ENCODE measurements at regions not wholly inside any gene's neighbourhood (a gene's known extent, or its start where the extent isn't known, plus 50 kb on each side); places are given as distances from the start of the nearest gene placed in this dataset.
A peak's percentile ranks its signal among the peaks of the same experiment; 100 is the strongest.
"Not testable (repeated sequence)": the region's sequence is repeated elsewhere in the genome, so short reads cannot be mapped to it uniquely, and the experiment has no call there.

DNA sequence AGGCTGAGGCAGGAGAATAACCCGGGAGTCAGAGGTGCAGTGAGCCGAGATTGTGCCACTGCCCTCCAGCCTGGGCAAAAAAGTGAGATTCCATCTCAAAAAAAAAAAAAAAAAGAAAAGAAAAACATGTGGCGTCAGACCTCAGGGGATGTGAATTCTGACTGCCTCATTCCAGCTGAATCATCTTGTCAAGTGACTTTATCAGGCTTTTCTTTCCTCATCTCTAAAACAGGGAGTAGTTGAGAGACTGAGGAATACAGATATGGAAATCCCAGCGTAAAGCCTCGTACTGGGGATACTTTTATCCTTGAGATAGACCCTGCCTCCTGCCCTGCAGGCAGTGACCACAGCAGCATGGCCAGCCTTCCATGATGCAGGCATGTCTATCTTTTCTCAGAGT, 76.4 kb downstream of the PPIAL4A start:
- not testable (repeated sequence) for H3K36me3 ChIP-seq (ENCODE audit: insufficient read depth); DNase-seq (ENCODE audit: extremely low spot score); H3K4me1 ChIP-seq (ENCODE audit: insufficient read depth); H3K27ac ChIP-seq (ENCODE audit: low read depth); H3K4me3 ChIP-seq (ENCODE audit: low read depth, low read length)
- WGBS = 95% methylated on average over 2 of the region's 5 CpGs

DNA sequence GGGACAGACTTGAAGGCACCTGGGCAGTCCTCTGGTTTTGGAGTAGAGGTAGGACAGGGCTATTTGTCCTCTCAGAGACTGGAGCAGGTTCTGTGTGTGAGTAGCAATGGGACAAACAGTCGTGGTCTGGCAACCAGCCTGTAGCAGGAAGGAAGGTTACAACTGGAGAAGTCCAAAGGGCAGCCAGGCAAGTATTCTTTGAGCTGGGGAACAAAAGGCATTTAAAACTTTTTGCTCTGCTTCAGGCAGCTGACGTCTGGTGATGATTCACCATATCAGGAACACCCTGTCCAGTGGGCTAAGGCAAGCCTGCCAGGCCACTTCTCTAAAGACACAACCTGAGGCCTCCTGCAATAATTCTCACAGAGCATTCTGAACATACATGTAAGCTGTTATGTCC, 83.3 kb downstream of the PPIAL4A start:
- not testable (repeated sequence) for H3K4me1 ChIP-seq (ENCODE audit: insufficient read depth); DNase-seq (ENCODE audit: extremely low spot score)
- WGBS = 42% methylated on average over 1 of the region's 2 CpGs

DNA sequence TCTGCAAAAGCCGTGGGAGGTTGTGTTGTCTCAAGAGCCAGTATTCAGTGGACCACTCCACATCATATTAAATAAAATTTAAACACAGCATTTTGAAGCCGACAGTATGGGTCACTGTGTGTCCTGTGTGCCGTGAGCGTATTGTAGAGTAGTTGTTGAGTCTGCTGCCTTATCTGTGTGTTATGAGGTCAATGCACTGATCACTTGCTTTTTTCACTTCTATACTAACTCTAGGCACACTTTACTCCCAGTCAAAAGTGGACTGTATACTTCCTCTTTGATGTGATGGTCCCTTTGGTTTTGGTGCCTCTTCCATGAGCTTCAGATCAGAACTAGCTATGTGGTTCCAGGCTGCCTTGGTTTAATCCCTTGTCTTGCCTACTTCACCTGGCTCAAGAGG, 84.3 kb downstream of the PPIAL4A start:
- not testable (repeated sequence) for H3K27ac ChIP-seq (ENCODE audit: low read depth); H3K36me3 ChIP-seq (ENCODE audit: insufficient read depth); H3K4me3 ChIP-seq (ENCODE audit: low read depth, low read length); DNase-seq (ENCODE audit: extremely low spot score); H3K4me1 ChIP-seq (ENCODE audit: insufficient read depth)
- WGBS = 94% methylated on average over 4 of the region's 4 CpGs

More for the DNA sequence above, 83.3 kb downstream of the PPIAL4A start:
- not testable (repeated sequence) for H3K4me3 ChIP-seq (ENCODE audit: low read depth, low read length); H3K36me3 ChIP-seq (ENCODE audit: insufficient read depth); H3K27ac ChIP-seq (ENCODE audit: low read depth)

DNA sequence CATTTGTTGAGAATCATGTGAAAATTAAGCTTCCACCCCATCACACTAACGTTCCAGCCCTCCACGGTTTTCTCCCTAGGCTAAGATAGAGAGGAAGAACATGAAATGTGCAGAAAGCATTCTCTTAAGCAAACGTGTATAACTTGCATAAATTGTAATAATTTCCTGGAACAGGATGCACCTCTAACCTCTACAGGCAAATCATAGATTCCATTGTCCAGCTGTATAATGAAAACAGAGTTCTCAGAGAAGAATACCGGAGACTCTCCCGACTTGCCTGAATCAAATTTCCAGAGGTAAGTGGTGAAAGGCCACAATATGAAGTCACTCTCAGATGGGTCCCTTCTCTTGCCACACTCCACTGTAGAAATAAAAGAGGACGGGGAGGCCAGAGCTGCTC, 87.7 kb downstream of the PPIAL4A start:
- not testable (repeated sequence) for H3K27ac ChIP-seq (ENCODE audit: low read depth); DNase-seq (ENCODE audit: extremely low spot score); H3K4me3 ChIP-seq (ENCODE audit: low read depth, low read length); H3K36me3 ChIP-seq (ENCODE audit: insufficient read depth); H3K4me1 ChIP-seq (ENCODE audit: insufficient read depth)
- 50% methylated on average over 4 of the region's 6 CpGs for WGBS

DNA sequence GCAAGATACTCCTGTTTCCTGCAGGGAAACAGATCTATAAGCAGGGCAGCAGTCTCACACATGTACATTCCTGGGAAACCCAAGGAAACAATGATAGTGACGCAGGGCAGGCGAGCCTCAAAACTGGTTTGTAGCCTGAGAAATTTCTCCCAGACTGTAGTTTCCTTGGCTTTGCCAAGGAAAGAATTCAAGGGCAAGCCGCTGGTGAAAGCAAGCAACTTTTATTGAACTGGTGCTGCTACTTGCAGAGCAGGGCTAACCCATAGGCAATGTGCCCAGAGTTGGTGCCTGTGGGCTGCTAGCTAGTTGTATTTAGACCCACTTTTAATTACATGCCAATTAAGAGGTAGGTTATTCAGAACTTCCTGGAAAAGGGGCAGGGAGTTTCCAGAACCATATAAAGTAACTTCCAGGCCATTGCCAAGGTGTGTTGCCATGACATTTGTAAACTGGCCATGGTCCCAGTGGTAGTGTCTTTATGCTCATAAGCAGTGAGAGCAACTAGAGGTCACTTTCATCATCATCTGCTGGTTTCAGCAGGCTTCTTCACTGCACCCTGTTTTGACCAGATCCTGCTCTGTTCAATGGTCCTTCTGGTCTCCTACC, 92.0 kb downstream of the PPIAL4A start:
- not testable (repeated sequence) for DNase-seq (ENCODE audit: extremely low spot score); H3K36me3 ChIP-seq (ENCODE audit: insufficient read depth); H3K4me3 ChIP-seq (ENCODE audit: low read depth, low read length); H3K4me1 ChIP-seq (ENCODE audit: insufficient read depth); H3K27ac ChIP-seq (ENCODE audit: low read depth)
- WGBS = 66% methylated on average over 3 of the region's 3 CpGs

DNA sequence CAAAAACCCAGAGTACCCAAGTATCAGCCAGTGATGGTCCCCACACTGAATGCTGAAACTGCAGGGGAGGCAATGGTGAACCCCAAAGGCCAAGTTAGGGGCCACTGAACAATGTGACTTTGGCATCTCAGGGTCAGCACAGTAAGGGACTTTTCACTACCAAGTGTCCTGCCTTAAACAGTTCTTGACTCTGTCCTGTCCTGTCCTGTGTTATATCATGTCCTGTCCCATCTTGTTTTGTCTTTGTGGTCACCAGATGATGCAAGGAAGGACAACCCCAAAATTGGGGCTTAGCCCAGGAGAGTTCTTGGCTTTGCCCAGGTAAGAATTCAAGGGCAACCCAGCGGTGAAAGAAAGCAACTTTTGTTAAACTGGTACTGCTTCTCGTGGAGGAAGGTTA, 105.0 kb downstream of the PPIAL4A start:
- H3K4me3 ChIP-seq (ENCODE audit: low read depth, low read length); DNase-seq (ENCODE audit: extremely low spot score); H3K27ac ChIP-seq (ENCODE audit: low read depth); H3K4me1 ChIP-seq (ENCODE audit: insufficient read depth); H3K36me3 ChIP-seq (ENCODE audit: insufficient read depth): not testable (repeated sequence)
- 100% methylated on average over 1 of the region's 2 CpGs for WGBS

DNA sequence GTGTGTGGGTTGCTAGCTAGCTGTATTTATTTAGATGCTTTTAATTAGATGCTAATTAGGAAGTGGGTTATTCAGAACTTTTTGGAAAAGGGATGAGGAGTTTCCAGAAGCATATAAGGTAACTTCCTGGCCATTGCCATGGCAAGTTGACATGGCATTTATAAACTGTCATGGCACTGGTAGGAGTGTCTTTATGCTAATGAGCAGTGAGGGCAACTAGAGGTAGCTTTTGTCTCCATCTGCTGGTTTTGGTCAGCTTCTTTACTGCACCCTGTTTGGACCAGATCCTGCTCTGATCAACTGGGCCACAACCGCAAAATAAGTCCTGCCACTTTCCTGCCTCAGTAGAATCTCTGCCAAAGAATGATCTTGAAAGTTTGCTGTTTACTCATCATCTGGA, 105.5 kb downstream of the PPIAL4A start:
- H3K27ac ChIP-seq (ENCODE audit: low read depth); H3K4me1 ChIP-seq (ENCODE audit: insufficient read depth); H3K4me3 ChIP-seq (ENCODE audit: low read depth, low read length); DNase-seq (ENCODE audit: extremely low spot score); H3K36me3 ChIP-seq (ENCODE audit: insufficient read depth): not testable (repeated sequence)
- WGBS = no CpG with 5 or more reads among the region's 1 CpG

DNA sequence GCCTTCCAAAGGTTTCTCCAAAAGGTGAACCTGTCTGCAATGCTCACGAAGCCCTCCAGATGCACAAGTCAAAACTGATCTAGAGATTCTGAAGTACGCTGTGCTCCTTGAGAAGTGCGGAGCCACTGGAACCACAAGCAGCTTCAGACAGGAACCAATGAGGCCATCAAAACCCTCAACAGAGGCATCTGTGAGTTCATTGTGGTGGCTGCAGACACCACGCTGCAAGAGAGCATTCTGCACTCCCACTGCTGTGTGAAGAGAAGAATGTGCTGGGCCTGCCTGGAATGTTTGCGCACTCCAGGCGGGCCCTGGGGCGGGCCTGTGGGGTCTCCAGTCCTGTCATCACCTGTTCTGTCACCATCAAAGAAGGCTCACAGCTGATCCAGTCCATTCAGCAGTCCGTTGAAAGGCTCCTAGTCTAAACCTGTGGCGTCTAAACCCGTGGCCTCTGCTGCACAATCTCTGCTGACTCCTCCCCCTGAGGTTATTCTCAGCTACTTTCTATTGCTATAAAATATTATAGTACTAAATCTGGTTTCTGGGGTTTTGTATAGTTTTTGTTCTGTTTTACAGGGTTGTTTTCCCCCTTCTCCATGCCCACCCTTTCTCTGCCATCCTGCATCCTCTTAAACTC, 111.6 kb downstream of the PPIAL4A start:
- H3K4me3 ChIP-seq (ENCODE audit: low read depth, low read length); DNase-seq (ENCODE audit: extremely low spot score); H3K4me1 ChIP-seq (ENCODE audit: insufficient read depth); H3K27ac ChIP-seq (ENCODE audit: low read depth); H3K36me3 ChIP-seq (ENCODE audit: insufficient read depth): not testable (repeated sequence)
- WGBS = no CpG with 5 or more reads among the region's 10 CpGs

DNA sequence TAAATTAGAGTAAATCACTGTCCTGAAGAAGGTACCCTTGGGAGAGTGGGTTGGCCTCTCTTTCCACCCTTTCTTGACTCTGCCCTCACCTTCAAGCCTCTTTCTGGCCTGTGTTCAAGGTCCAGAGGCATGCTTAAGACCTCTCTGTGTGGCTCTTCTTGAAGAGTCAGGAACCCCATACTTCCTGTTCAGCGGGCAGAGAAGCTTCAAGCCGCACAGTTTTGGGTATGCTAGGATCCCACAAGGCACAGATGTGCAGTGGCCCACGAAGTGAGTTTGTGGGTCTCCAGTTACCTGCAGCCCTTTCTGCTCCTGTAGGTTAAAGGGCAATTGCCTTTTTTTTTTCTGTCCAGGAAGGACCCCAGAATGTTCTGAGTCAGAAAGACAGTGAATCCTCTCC, 113.7 kb downstream of the PPIAL4A start:
- WGBS = 100% methylated on average over 1 of the region's 3 CpGs
- H3K27ac ChIP-seq (ENCODE audit: low read depth); H3K4me1 ChIP-seq (ENCODE audit: insufficient read depth); H3K36me3 ChIP-seq (ENCODE audit: insufficient read depth); DNase-seq (ENCODE audit: extremely low spot score); H3K4me3 ChIP-seq (ENCODE audit: low read depth, low read length): not testable (repeated sequence)

DNA sequence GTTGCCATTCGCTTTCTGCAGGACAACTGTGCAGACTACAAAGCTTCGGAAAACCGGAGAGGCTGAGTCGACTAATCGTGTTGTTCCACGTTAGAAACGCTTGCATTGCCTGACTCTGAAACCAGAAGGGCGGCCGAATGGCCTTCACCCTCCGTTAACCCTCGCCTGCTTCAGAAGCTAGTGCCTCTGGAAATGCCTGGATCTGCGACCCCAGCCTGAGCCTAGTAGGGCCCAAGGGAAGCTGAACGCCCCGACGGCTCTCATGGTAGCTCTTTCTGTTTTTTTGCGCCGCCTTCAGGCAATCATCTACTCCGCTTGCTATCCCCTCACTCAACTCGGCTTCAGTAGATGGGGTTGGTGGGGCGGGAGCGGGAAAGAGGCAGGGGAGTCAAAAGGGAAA, 117.3 kb downstream of the PPIAL4A start:
- DNase-seq (ENCODE audit: extremely low spot score); H3K4me3 ChIP-seq (ENCODE audit: low read depth, low read length); H3K4me1 ChIP-seq (ENCODE audit: insufficient read depth); H3K36me3 ChIP-seq (ENCODE audit: insufficient read depth); H3K27ac ChIP-seq (ENCODE audit: low read depth): not testable (repeated sequence)
- 41% methylated on average over 21 of the region's 21 CpGs for WGBS

DNA sequence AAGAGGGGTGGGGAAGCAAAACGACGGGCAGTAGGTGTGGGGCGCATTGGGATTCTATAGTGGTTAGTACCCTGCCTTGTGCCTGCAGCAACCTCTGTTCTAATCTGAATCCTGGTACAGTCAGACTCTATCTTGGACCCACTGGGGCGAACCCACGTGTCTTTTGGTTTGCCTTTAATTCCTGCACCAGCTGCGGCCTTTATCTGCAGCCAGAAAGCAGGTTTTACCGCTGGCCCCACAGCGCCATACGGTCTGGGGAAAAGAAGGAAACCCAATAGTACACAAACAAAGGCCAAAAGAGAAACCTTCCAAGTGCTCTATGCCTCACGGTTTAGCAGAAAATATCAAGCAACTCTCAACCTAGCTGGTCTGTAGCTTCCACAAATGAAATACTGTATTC, 118.2 kb downstream of the PPIAL4A start:
- peak; percentile 4 for DNase-seq (ENCODE audit: extremely low spot score)
- 25% methylated on average over 7 of the region's 10 CpGs for WGBS

DNA sequence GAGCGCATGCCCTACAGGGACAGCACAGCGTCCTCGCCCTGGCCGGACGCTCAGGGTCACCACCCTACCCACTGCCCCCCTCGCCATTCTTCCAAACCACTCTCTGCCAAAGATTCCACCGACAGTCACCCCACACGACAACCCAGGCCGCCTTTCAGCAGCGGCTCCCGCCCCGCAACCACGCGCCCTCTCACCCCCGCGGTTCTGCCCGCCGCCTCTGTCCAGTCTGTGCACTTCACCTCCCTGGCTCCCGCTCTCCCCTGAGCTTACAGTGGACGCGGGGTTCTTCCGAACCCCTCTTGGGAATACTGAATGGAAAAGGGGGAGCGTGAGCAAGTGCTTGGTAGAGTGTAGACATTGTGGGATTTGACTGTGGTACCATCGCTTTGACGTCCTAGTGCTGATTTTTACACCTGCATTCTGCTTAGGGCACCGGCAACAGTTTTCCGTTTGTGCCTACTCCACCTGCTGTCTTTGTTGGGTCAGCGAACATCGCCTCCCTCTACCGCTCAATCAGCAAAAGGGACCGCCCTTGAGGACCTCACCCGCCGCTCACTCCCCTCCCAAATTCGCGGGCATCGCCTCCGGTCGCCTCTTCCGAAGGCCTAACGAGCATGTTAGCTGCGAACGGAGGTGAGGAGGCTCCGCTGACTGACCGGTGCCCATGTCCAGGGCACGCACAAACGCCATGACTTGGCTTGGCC, 119.1 kb downstream of the PPIAL4A start:
- 9% methylated on average over 43 of the region's 46 CpGs for WGBS
- H3K36me3 ChIP-seq (ENCODE audit: insufficient read depth); H3K27ac ChIP-seq (ENCODE audit: low read depth); H3K4me1 ChIP-seq (ENCODE audit: insufficient read depth); DNase-seq (ENCODE audit: extremely low spot score); H3K4me3 ChIP-seq (ENCODE audit: low read depth, low read length): not testable (repeated sequence)

More for the DNA sequence above, 118.2 kb downstream of the PPIAL4A start:
- H3K4me1 ChIP-seq (ENCODE audit: insufficient read depth); H3K36me3 ChIP-seq (ENCODE audit: insufficient read depth); H3K27ac ChIP-seq (ENCODE audit: low read depth); H3K4me3 ChIP-seq (ENCODE audit: low read depth, low read length): not testable (repeated sequence)

DNA sequence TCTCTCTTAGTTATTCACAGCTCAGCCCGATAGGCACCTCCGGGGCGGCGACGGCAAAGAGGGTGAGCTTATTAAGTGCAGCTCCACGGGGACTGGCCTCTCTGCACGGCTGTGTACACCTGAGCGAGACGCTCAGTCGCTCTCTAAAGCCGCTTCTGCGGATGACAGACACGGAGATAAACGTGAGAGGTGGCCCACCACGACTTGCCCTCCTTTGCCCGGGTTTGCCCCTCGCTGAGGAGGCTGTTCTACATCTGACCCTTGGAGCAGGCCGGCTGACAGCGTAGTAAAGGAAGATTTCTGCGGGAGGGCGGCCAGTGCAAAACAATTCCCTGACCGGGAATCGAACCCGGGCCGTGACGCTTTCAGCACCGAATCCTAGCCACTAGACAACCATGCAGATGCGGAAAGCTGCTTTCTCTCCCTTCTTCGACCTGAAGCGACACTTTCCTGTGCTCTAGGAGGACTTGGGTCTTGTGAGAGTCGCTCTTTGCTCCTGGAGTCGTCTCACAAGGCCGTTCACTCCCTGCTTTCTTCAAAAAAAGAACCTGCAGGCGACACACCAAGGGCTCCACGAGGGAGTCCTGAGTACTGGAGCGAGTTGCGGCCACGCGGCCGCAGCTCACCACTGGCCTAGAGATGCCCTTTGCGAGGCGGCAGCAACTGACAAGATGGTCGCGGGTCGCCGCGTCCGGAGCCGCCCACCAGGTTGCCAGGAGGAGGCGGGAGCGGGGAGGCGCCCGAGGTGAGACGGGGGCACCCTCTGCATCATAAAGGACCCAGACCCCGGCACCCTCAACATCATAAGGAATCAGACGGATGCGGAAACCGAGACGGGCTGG, 119.9 kb downstream of the PPIAL4A start:
- H3K4me3 ChIP-seq (ENCODE audit: low read depth, low read length); H3K27ac ChIP-seq (ENCODE audit: low read depth); DNase-seq (ENCODE audit: extremely low spot score): not testable (repeated sequence)

More for the DNA sequence above, 119.9 kb downstream of the PPIAL4A start:
- not testable (repeated sequence) for H3K36me3 ChIP-seq (ENCODE audit: insufficient read depth); H3K4me1 ChIP-seq (ENCODE audit: insufficient read depth)
- 8% methylated on average over 44 of the region's 59 CpGs for WGBS

Measured in urinary bladder (tissue), 3 donors.